ENCODE measurements at regions not wholly inside any gene's neighbourhood (a gene's known extent, or its start where the extent isn't known, plus 50 kb on each side); places are given as distances from the start of the nearest gene placed in this dataset.

- no peak for DNase-seq
Observed at GRCh38 chr20:4597215-4597614, 89.0 kb upstream of the PRNP start.

GRCh38 chr20:4593149-4593525, 93.1 kb upstream of the PRNP start:
- no peak for DNase-seq

GRCh38 chr20:4592316-4593148, 93.7 kb upstream of the PRNP start:
- peak; percentile 43 for DNase-seq

GRCh38 chr20:4591975-4592315, 94.3 kb upstream of the PRNP start:
- no peak for DNase-seq

GRCh38 chr20:4585758-4586157, 100.5 kb upstream of the PRNP start:
- DNase-seq: no peak

GRCh38 chr20:4585104-4585753, 101.0 kb upstream of the PRNP start:
- DNase-seq: no peak

GRCh38 chr20:4584510-4584909, 101.7 kb upstream of the PRNP start:
- no peak for DNase-seq

GRCh38 chr20:4581838-4582237, 104.4 kb upstream of the PRNP start:
- no peak for DNase-seq

GRCh38 chr20:4578375-4578774, 107.9 kb upstream of the PRNP start:
- no peak for DNase-seq

GRCh38 chr20:4574356-4574690, 111.9 kb upstream of the PRNP start:
- no peak for DNase-seq

- DNase-seq: no peak
Observed at GRCh38 chr20:4573564-4574355, 112.5 kb upstream of the PRNP start.

GRCh38 chr20:4571759-4572531, 114.3 kb upstream of the PRNP start:
- no peak for DNase-seq

- no peak for DNase-seq
Observed at GRCh38 chr20:4569865-4570264, 116.4 kb upstream of the PRNP start.

GRCh38 chr20:4569092-4569491, 117.2 kb upstream of the PRNP start:
- DNase-seq: no peak

GRCh38 chr20:4568361-4568959, 117.8 kb upstream of the PRNP start:
- no peak for DNase-seq

- DNase-seq: no peak
Observed at GRCh38 chr20:4567170-4567569, 119.1 kb upstream of the PRNP start.

- peak; percentile 10 for DNase-seq
Observed at GRCh38 chr20:4563534-4563933, 122.7 kb upstream of the PRNP start.

- no peak for DNase-seq
Observed at GRCh38 chr20:4563031-4563430, 123.2 kb upstream of the PRNP start.

GRCh38 chr20:4560667-4561066, 125.6 kb upstream of the PRNP start:
- no peak for DNase-seq

- DNase-seq: no peak
Observed at GRCh38 chr20:4559906-4560305, 126.3 kb upstream of the PRNP start.

GRCh38 chr20:4559106-4559505, 127.2 kb upstream of the PRNP start:
- DNase-seq: no peak

- no peak for DNase-seq
Observed at GRCh38 chr20:4556781-4557180, 129.5 kb upstream of the PRNP start.

Measured in activated CD4-positive, alpha-beta T cell treated with anti-CD3 and anti-CD28 coated beads, Interleukin-2, amount 50 U/mL, for 16 hours (primary cell).